G401 (cell line): ENCODE measurements at regions not wholly inside any gene's neighbourhood (a gene's known extent, or its start where the extent isn't known, plus 50 kb on each side); places are given as distances from the start of the nearest gene placed in this dataset.

Experiments
- DNase-seq: peaks from one replicate; pipeline ENCODE4 v3.0.0-alpha.2; 2015; ENCODE audit warnings: low spot score
- in situ Hi-C: cut with HindIII; loops from 2 replicates; pipeline ENCODE4 v1.10.0; 2016; ENCODE audit warnings: low sequenced_read_pairs, mixed read lengths

DNA sequence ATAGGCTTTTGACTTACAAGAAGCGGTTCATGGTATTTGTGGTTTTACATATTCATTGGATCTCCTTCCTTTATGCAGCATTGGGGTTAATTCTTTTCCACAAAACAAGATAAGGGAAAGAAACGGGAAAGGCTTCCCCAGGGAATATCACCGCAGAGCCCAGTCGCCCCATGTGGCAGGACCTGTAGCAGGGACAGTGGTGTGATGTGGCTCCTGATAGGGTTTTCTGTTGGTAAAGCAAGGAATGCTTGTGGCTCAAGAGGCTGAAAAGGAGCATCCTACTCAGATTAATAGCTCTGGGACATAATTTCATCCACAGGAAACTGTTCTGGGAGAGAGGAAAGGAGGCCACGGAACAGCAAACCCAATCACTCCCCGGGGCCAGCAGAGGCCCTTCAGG is 699.9 kb downstream of the MTRR start:
- DNase-seq = no peak
- in situ Hi-C loops = no loop called here

DNA sequence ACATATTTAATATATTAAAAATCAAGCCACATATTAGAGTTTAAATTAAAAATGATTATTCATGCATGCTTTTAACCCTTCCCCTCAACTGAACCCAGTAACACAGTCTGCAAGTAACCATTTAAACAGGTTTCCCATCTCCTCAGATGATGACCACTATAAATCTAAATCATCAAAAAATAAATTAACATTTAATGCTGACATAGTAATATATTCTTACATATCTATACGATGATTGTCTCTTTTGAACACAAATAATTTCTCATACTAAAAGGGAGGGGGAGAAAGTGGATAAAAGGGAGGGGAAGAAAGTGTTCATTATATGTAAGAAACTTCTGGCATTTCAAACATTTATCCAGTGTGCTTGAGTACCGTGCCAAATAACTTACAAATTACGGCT is 701.6 kb downstream of the MTRR start:
- no peak for DNase-seq
- in situ Hi-C loops = no loop called here

DNA sequence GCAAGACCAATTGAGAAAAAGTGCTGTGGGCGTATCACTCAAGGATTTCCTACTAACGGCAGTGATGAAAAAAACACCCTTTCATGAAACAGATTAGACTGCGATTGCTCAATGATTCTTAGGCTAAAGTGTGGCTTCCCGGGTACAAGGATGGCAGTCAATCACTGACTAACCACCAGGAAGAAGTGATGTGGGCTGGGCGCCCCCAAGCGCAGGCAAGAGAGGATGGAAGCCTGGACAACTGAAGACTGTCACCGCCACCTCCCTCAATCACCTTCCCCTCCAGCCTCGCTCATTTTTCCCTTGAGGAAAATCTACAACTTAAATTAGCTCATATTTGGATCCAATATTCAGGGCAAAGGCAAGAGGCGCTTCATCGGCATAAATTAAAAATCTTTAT is 707.2 kb downstream of the MTRR start:
- in situ Hi-C loops = no loop called here
- no peak for DNase-seq

DNA sequence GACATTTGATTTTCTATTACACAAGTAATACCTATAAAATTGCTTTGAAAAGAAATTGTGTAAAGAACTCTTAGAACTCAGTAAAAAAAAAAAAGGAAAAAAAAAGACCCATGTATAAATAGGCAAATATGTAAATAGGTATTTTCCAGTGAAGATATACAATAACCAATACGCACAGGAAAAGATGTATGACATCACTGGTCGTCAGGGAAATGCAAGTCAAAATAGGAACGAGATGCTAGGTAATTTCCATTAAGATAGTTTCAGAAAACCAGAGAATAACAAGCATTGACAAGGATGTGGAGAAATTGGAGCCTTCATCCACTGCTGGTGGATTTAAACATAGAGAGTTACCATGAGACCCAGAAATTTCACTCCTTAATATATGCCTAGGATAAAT is 708.8 kb downstream of the MTRR start:
- in situ Hi-C loops = no loop called here
- DNase-seq = no peak

DNA sequence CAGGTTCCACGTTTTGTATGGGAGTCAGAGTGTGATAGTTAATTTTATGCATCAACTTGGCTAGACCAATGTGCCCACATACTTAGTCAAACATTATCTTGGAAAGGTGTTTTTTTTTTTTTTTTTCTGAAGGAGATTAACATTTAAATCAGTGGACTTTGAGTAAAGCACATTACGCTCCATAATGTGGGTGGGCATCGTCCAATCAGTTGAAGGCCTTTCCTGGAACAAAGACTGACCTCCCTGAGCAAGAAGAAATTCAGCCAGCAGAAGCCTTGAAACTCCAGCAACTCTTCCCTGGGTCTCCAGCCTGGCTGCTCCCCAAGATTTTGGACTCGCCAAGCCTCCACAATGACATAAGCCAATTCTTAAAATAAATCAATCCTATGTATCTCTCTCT is 711.4 kb downstream of the MTRR start:
- in situ Hi-C loops = no loop called here
- DNase-seq = no peak

DNA sequence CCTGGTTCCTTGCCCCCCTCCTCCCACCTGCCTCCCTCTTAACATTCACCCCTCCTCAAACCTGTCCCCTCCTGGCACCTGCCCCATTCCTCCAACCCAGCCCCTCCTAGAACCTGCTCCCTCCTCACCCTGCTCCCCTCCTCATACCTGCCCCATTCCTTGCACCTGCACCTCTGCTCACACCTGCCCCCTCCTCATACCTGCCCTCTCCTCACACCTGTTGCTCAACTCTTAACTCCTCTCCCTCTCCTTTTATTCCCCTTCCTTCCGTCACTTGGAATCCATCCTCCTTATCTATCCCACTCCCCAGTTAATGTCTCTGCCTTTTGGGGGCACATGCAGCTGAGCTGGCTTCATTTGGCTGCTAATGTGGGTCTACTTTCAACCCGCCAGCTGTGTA is 712.1 kb downstream of the MTRR start:
- in situ Hi-C loops = no loop called here
- DNase-seq = no peak

DNA sequence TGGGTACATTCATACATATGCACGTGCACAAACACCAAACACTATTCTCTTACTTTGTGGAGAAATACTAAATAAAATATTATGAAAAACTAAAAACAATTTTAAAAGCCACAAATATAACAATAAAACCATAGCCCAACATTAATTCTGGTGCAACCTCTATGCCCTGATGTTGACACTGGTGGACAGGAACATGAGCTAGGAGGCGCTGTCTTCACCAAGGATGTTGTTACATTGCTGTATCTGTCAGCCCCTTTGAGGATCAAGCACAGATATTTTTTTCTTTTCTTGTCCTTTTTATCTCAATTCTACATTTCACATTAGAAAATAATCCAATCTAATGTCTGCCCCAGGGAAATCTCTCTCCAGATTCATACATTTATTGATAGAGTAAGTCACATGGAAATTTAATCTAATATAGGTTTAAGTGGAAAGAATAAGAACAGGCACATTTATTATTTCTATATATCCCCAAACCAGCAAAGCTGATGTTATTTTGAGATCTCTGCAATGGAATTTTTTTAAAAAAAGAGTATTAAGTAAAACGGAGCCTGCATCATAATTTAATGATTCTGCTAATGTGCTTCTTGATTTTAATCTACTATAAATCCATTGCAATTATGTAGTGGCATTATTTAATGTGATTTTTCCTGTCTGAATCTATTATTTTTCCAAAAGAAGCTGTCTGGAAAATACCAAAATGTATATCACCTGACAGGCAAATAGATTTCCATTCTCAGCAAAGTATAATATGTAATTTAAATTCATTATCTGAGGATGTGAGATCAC is 716.5 kb downstream of the MTRR start:
- no peak for DNase-seq
- in situ Hi-C loops = no loop called here

DNA sequence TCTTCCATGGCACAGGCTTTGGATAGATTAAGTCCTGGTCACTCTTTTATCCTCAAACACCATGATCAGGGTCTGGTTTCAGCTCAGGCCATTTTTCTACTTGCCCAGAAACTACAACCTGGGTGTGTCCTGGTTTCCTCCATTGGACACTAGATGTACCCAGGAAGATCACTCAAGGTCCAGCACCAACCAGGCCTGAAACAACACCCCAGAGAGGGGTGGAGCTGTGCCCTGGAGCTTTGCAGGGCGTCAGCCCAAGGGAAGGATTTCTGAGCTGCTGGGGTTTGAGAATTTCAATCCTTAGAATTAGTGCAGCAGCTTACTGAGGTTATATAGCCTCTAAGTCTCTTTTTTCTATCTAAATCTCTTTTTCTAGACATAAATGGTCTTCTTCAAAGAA is 722.0 kb downstream of the MTRR start:
- in situ Hi-C loops = no loop called here
- no peak for DNase-seq

DNA sequence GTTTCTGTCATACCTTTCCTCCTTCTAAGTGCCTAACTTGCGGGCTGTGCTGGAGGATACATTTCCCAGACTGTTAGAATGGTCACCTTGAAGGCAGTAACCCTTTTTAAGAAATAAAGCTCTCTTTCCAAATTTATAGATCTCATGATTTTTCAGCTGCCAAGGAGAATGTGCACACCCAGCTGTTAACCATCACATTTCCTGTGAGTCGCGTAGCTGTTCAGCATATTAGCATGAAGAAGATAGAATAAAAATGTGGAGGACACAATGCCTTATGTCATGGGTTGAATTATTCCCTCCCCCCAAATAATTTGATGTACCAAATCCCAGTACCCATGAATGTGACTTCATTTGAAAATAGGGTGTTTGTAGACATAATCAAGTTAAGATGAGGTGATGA is 729.4 kb downstream of the MTRR start:
- in situ Hi-C loops = no loop called here
- DNase-seq = no peak

DNA sequence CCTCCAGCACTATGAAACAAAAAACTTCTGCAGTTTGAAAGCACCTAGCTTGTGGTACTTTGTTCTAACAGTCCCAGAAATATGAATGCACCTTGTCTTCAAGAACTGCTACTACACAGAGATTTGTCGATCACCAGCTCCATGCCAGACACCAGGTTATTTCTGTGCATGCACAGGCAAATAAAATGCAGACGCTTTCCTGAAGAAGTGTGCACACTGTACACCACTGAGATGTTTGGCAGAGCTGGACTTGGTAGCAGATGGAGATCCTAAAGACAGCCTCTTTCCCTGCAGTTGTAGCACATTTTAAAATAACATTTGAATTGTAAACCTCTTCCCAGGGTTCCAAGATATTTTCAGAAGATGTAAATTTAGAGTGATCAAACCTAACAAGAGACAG is 730.0 kb downstream of the MTRR start:
- DNase-seq = peak; percentile 85
- in situ Hi-C loops = no loop called here

DNA sequence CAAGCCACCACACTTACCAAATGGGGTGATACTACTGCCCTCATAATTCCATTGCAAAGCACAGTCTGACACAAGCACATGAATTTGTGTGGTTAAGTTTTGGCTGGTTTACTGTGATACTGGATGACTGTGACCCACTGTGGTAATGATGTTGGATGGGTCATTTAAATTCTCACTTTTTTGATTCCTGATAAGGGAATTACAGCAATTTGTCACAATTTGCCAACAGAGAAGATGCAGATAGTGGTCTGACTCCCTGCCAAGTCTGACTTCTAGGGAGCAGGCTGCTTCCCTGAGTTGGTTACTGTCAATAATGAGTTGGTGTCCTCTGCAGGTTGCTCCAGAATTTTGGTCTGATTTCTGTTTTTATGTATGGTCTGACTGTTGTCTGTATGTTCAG is 731.9 kb downstream of the MTRR start:
- DNase-seq = no peak
- in situ Hi-C loops = no loop called here

DNA sequence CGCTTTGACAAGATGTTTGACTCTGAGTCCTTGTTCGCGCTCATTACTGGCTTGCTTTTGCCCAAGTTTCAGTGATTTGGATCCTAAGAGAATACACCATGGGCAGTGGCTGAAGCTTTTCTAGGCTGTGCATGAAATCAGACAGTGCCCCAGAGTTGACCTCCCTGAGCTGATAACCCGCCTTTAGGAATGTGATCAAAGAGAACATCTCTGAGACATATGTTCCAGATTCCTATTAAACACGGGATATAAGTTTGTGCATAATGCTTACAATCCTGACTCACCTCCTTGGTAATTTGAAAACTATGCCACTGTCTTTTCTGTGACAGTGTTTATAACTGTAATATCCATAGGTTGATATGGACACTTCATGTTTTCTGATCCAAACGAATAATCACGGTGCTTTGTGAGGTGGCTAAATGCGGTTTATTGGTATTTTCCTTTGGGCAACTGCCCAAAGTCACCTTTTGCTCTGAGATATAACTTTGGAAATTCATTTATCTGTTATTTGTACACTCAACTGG is 732.9 kb downstream of the MTRR start:
- in situ Hi-C loops = no loop called here

DNA sequence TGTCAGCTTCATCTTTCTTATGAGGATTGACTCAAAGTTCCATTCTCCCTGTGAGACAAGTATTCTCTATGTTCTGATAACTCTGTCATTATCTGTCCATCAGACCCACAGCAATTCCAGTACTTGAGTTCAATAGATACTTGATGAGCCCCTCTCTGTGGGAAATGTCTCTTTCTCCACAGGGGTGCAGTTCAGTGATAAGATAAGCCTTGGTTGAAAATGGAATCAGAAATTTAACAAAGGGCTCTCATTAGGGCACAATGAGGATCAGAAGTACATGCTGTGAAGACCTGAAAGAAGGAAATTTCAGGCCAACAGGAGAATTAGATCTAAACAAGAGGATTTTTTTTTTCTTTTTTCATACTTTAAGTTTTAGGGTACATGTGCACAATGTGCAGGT is 737.3 kb downstream of the MTRR start:
- DNase-seq = no peak
- in situ Hi-C loops = no loop called here

More for the DNA sequence above, 732.9 kb downstream of the MTRR start:
- no peak for DNase-seq

DNA sequence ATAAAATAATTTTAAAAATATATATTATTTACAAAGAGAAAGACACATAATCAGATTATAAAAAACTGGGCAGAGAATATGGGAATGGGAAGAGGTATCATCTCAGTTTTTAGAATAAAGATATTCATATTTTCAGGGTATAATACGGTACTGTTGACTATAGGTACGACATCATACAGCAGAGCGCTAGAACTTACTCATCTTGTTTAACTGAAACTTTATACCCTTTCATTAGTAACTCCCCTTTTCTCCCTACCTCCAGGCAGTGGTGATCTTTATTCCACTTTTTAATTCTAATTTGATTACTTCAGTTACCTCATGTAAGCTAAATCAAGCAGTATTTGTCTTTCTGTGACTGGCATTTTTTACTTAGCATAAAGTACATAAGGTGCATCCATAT is 742.1 kb downstream of the MTRR start:
- in situ Hi-C loops = no loop called here
- DNase-seq = no peak

DNA sequence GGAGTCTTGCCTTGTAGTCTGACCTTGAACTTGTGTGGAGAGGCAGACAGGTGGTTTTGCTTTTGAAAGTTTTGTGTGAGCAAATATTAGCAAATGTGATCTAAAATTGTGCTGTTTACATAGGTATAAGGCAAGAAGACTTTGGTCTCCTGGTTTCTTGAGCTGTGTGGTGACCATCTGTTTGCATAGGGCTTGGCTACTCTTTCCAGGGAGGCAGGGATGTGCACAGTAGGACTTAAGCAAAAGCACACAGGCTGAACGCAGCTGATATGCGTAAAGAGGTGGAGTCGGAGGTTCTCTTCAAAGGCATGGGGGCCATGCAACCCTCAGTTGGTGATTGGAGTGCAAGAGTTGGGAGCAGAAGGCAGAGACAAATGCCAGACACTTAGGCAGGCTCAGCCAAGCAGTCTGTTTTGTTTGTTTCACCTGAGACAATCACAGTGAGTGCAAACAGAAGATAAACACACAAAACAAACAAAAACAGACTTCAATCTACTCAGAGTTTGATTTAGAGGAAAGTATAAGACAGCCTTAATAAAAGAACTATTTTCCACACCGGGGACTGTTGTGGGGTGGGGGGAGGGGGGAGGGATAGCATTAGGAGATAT is 744.2 kb downstream of the MTRR start:
- in situ Hi-C loops = no loop called here
- no peak for DNase-seq

DNA sequence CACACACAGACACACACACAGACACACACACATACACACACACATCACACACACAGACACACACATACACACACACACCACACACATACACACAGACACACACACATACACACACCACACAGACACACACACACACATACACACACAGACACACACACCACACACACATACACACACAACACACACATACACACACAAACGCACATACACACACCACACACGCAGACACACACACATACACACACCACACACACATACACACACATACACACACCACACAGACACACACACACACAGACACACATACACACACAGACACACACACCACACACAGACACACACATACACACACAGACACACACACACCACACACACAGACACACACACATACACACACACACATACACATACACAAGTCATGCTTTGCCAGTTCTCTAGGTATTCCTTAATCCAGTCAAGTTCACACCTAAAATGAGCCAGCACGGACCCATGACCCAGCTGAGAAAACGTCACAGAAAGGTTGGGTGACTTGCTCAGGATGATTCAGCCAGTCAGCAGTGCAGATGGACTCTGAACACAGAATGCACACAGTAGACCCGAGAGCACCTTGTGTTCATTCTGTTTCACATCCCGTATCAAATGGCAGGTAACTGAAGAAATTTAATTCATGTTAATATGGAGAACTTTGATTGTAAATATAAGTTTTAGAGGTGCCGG is 746.4 kb downstream of the MTRR start:
- in situ Hi-C loops = no loop called here
- no peak for DNase-seq

DNA sequence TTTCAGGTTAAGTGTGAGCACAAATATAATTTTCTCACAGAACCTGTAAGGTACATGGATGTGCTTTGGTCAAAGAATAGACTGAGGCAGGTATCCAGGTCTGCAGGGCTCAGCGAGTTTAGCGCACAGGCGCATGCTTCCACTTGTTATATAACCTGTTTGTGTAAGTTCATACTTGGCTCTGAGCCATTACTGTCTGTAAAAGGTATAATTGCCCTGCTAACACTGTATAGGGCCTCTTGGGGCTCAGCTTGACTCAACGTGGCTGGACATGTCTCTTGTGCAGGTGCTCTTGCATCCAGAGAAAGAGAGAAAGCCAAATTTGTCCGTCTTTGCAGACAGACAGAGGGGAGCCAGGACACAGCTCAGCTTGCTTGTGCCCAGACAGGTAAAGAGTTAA is 759.6 kb downstream of the MTRR start:
- peak; percentile 47 for DNase-seq
- in situ Hi-C loops = no loop called here

DNA sequence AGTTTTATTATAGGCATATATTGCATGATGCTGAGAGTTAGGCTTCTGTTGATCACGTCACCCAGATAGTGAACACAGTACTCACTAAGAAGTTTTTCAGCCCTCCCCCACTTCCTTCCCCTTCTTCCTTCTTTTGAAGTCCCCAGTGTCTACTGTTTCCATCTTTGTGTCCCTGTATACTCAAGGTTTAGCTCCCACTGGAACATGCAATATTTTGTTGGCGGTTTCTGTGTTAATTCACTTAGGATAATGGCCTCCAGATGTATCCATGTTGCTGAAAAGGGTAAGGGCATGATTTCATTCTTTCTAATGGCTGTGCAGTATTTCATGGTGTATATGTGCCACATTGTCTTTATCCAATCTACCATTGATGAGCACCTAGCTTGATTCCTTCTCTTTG is 764.3 kb downstream of the MTRR start:
- DNase-seq = no peak
- in situ Hi-C loops = no loop called here

DNA sequence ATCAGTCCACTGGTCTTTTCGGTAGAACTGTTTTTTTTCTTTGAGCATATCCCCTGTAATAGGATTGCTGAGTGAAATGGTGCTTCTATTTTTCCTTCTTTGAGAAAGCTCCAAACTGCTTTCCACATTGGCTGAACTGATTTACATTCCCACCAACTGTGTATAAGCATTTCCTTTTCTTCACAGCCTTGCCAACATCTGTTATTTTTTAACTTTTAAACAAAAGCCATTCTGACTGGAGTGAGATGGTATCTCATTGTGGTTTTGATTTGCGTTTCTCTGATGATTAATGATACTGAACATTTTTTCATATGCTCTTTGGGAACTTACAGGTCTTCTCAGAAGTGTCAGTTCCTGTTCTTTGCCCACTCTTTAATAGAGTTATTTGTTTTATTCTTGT is 764.7 kb downstream of the MTRR start:
- in situ Hi-C loops = no loop called here
- no peak for DNase-seq

DNA sequence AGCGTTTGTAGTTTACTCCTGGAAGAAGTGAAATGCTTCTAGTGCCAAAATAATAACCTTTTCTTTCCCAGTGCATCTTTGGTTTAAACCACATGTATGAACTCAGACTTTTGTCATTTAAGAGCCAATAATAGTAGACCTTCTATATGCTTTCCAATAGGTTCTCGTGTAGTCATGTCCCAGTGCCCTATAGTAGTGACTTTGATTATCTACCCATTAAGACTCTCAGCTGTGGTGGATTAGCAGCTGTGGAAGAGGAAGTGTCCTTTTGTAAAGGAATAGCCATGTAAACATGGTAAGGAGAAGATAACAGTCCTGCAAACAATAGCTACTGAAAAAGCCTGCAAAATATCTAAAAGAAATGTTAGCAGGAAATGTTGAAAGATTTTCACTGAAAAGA is 765.3 kb downstream of the MTRR start:
- no peak for DNase-seq
- in situ Hi-C loops = no loop called here
